HEK293T (cell line): ENCODE measurements at regions not wholly inside any gene's neighbourhood (a gene's known extent, or its start where the extent isn't known, plus 50 kb on each side); places are given as distances from the start of the nearest gene placed in this dataset.

ENCODE experiments used
- CTCF ChIA-PET: fragments of 350-600 bp; formaldehyde crosslinking; extraction: SDS; loops from one replicate; lab custom pipeline; 2021; ENCODE audit warnings: antibody characterized with exemption, inconsistent platforms; lab: Yijun Ruan, JAX
- POLR2A ChIA-PET: fragments of 350-600 bp; formaldehyde crosslinking; extraction: SDS; loops from one replicate; lab custom pipeline; 2020; ENCODE audit warnings: antibody characterized with exemption, inconsistent platforms; lab: Yijun Ruan, JAX
- DNase-seq: peaks from one replicate; pipeline ENCODE4 v3.0.0; 2012; ENCODE audit warnings: mixed read lengths; ENCODE audit errors: extremely low spot score
- ARNT ChIP-seq: fragments of 450-650 bp; IDR thresholded peaks from 2 replicates; pipeline ENCODE4 v1.6.1; 2017; ENCODE audit warnings: mild to moderate bottlenecking
- BHLHE40 ChIP-seq: fragments of 450-650 bp; IDR thresholded peaks from 2 replicates; pipeline ENCODE4 v1.6.1; 2016; ENCODE audit warnings: mild to moderate bottlenecking, moderate library complexity, borderline replicate concordance
- CTBP1 ChIP-seq: fragments of 450-650 bp; IDR thresholded peaks from 2 replicates; pipeline ENCODE4 v1.6.1; 2016; ENCODE audit warnings: borderline replicate concordance
- ELF4 ChIP-seq: fragments of 450-650 bp; IDR thresholded peaks from 2 replicates; pipeline ENCODE4 v1.6.1; 2017; ENCODE audit warnings: antibody characterized with exemption
- FOXA1 ChIP-seq: fragments of 450-650 bp; IDR thresholded peaks from 2 replicates; pipeline ENCODE4 v1.6.1; 2016; ENCODE audit warnings: mild to moderate bottlenecking
- FOXK2 ChIP-seq: fragments of 450-650 bp; IDR thresholded peaks from 2 replicates; pipeline ENCODE4 v1.6.1; 2016; ENCODE audit warnings: mild to moderate bottlenecking
- FOXM1 ChIP-seq: fragments of 450-650 bp; IDR thresholded peaks from 2 replicates; pipeline ENCODE4 v1.6.1; 2017; ENCODE audit warnings: mild to moderate bottlenecking, borderline replicate concordance
- HDGF ChIP-seq: fragments of 450-650 bp; IDR thresholded peaks from 2 replicates; pipeline ENCODE4 v1.6.1; 2017; ENCODE audit warnings: antibody characterized with exemption, borderline replicate concordance
- L3MBTL2 ChIP-seq: fragments of 450-650 bp; conservative IDR thresholded peaks from 2 replicates; pipeline ENCODE4 v1.6.1; 2016; ENCODE audit warnings: mild to moderate bottlenecking
- LEF1 ChIP-seq: fragments of 450-650 bp; IDR thresholded peaks from 2 replicates; pipeline ENCODE4 v1.6.1; 2017; ENCODE audit warnings: mild to moderate bottlenecking, borderline replicate concordance
- NFRKB ChIP-seq: fragments of 450-650 bp; IDR thresholded peaks from 2 replicates; pipeline ENCODE4 v1.6.1; 2016; ENCODE audit warnings: mild to moderate bottlenecking, moderate library complexity
- SP1 ChIP-seq: fragments of 450-650 bp; IDR thresholded peaks from 2 replicates; pipeline ENCODE4 v1.6.1; 2017
- SUZ12 ChIP-seq: fragments of 450-650 bp; IDR thresholded peaks from 2 replicates; pipeline ENCODE4 v1.6.1; 2016; ENCODE audit warnings: mild to moderate bottlenecking
- TARDBP ChIP-seq: fragments of 450-650 bp; IDR thresholded peaks from 2 replicates; pipeline ENCODE4 v1.6.1; 2016
- ZNF384 ChIP-seq: fragments of 450-650 bp; IDR thresholded peaks from 2 replicates; pipeline ENCODE4 v1.6.1; 2016
- TF ChIP-seq, protein P1 (sequence below): fragments of 450-650 bp; IDR thresholded peaks from 2 replicates; pipeline ENCODE4 v1.6.1; 2016

DNA sequence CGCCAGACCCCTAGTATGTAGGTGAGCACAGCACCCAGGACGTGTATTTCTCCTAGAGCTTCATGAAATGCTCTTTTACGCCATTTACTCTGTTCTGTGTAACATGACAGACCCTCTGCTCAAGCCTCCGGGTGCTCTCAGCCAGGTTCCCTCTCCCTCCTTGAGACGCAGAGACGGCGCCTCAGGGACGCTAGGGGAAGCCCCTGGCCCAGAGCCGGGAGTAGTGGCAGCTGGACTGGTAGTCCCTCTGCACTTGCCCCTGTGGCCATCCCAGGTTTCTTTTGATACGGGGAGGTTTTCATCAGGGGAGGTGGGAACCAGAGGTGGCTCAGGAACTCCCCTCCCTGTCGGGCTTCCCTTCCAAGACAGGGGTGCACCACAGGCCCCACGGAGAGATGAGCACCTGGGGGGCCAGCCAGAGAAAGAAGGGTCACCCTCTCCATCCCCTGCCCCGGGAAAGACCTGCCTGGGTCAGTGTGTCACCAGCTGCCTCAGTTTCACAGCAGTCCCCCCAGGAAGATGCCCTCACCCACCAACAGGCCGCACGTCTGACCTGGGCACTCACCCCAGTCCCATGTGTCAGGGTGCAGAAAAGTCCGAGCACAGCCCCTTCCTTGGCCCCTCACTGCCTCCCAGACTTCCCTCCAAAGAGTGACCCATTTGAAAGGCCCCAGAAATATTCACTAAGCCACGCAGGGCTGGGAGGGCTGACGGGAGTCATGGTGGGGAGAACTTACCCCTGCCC lies 58.1 kb upstream of the AFDN start:
- ChIA-PET CTCF (no interaction called here), POLR2A (no interaction called here)
- TF ChIP-seq TARDBP: no peak
- no peak for TF ChIP-seq BHLHE40
- TF ChIP-seq ELF4: no peak
- no peak for TF ChIP-seq NFRKB
- no peak for TF ChIP-seq ZNF384
- no peak for TF ChIP-seq FOXA1
- TF ChIP-seq ARNT: no peak
- no peak for TF ChIP-seq CTBP1
- no peak for TF ChIP-seq HDGF
- TF ChIP-seq, protein P1, sequence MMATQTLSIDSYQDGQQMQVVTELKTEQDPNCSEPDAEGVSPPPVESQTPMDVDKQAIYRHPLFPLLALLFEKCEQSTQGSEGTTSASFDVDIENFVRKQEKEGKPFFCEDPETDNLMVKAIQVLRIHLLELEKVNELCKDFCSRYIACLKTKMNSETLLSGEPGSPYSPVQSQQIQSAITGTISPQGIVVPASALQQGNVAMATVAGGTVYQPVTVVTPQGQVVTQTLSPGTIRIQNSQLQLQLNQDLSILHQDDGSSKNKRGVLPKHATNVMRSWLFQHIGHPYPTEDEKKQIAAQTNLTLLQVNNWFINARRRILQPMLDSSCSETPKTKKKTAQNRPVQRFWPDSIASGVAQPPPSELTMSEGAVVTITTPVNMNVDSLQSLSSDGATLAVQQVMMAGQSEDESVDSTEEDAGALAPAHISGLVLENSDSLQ: no peak
- no peak for TF ChIP-seq FOXK2
- no peak for TF ChIP-seq LEF1
- no peak for DNase-seq

DNA sequence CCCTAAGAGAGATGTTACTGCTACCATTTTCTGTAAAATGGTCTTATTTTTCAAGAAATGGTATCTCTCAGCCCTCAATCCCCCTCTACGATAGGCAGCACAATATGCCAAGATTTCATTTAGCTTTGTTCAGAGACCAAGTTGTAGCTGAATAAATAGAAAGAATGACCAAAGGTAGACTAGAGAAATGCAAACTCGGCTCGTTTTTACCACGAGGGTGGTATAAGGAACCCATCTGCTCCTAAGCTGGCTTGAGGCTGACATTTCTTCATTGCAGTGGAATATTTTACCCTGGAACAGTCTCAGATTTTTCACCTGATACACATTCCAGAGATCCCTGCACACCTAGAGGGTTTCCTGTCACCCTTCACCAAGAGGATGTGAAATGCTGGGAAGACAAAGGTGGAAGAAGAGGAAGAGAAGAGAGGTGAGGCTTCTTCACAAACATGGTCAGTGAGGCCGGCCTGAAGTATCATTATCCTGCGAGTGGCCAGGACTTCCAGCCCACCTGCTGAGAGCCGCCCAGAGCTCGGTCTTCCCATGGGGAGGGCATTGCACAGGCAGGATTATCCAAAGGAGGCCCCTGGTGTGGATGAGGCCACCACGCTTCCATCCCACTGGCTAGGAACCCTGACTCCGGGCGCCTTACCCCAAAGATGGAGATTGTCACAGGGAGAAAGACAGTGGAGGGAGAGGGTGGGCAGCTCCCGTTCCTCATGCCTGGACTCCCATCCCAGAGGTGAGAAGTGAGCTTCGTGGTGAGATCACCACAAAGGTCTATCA lies 57.1 kb upstream of the AFDN start:
- ChIA-PET CTCF (no interaction called here), POLR2A (no interaction called here)
- TF ChIP-seq LEF1 (no peak), L3MBTL2 (no peak), FOXA1 (no peak), ARNT (no peak), CTBP1 (no peak), SUZ12 (no peak), FOXM1 (no peak), SP1 (no peak), HDGF (no peak), ELF4 (no peak), ZNF384 (no peak)
- no peak for DNase-seq

DNA sequence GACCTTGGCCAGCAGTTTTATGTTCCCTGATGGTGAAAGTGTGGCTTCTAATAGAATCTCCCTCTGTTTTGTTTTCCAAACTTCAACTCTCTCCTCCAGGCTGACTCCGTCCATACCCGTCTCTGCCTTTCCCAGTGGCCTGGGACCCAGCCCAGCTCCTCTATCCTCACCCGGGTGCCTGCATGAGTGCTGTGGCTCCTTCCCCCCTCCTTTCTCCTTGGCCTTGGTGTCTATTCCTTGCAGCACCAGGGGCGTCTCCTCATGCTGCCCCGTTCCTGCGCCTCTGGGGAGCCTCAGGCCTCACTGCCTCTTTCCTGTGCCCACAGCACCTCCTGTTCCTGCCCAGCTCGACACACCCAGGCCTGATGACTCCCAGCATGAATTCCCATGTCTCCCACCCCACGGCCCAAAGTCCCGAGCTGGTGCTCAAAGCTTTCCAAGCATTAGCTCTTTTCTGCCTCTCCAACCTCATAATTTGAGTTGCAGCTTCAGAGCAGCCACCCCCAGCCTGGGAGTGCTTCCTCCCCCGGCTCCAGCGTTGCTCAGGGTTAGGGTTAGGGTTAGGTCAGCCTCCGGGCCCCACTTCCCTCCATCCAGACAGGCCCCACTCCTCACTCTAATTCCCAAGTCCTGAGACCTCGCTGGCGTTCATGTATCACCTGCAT lies 56.3 kb upstream of the AFDN start:
- CTCF ChIA-PET: no interaction called here
- no peak for DNase-seq
- POLR2A ChIA-PET: interaction anchor here (0.8 kb wide), 1 partner anchor 545 kb away, joined by 3 read pairs; no protein-coding TSS in a partner anchor
- TF ChIP-seq NFRKB: no peak
- no peak for TF ChIP-seq ZNF384
- TF ChIP-seq FOXM1: no peak

DNA sequence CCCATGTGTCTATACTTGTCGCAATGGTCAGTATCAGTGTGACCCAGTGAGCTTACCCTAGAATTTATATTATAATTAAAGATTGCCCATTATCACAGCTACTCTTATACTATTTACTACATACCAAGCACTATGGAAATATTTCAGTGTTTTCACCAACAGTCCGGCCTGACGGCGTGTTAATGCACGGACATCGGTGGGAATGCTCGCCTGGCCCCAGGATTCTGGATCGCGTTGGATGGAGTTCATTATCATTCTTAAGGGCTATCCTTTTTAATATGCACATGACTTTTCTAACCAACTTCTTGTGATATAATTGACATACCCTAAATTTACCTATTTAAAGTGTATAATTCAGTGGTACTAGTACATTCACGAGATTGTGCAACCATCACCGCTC lies 51.8 kb upstream of the AFDN start:
- no peak for TF ChIP-seq FOXA1
- TF ChIP-seq LEF1: no peak
- no peak for TF ChIP-seq ZNF384
- no peak for TF ChIP-seq CTBP1
- TF ChIP-seq BHLHE40: no peak
- no peak for TF ChIP-seq L3MBTL2
- no peak for TF ChIP-seq HDGF
- TF ChIP-seq ELF4: no peak
- TF ChIP-seq, protein P1: no peak
- TF ChIP-seq TARDBP: no peak
- TF ChIP-seq NFRKB: no peak
- no peak for TF ChIP-seq FOXK2
- POLR2A ChIA-PET: no interaction called here
- DNase-seq: no peak
- CTCF ChIA-PET: interaction anchor here (0.6 kb wide), 1 partner anchor 82 kb away, joined by 3 read pairs; no protein-coding TSS in a partner anchor

DNA sequence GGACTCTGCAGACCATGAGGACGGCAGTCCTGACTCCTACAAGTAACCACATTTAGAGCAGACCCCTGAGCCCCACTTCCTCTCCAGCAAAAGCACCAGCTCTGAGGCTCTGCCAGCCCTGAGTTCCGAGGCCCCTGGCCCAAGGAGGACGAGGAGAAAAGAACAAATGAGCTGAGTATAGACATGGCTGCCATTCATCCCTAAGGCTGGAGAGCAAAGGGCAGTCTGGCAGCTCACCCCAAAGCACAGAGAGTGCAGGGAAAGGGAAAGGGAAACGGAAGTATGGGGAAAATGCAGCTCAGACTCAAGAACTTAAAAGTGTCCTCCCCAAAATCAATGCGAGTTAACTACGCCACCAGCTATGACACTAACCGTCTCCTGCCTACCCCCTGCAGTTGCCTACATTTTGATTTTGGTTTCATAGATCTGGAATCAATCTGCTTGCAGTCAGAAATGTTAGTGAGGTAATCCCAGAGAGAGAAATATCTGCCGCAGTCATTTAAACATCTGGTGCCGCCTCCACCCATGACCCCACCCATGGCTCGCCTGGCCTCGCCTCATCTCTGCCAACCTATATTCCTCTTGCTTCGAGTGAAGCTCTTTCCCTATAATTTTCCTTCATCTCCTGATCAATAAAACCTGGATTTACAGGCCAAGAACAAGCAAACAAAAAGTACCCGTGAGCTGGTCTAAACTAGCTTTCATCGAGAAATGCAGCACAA lies 49.6 kb upstream of the AFDN start:
- ChIA-PET CTCF (interaction anchor here (0.7 kb wide), 1 partner anchor 20 kb away, joined by 3 read pairs; no protein-coding TSS in a partner anchor), POLR2A (interaction anchor here (0.8 kb wide), 1 partner anchor 9 kb away, joined by 3 read pairs; no protein-coding TSS in a partner anchor)
- no peak for DNase-seq
- TF ChIP-seq ARNT (no peak), TARDBP (no peak)
